ENCODE measurements at regions not wholly inside any gene's neighbourhood (a gene's known extent, or its start where the extent isn't known, plus 50 kb on each side); places are given as distances from the start of the nearest gene placed in this dataset.

DNA sequence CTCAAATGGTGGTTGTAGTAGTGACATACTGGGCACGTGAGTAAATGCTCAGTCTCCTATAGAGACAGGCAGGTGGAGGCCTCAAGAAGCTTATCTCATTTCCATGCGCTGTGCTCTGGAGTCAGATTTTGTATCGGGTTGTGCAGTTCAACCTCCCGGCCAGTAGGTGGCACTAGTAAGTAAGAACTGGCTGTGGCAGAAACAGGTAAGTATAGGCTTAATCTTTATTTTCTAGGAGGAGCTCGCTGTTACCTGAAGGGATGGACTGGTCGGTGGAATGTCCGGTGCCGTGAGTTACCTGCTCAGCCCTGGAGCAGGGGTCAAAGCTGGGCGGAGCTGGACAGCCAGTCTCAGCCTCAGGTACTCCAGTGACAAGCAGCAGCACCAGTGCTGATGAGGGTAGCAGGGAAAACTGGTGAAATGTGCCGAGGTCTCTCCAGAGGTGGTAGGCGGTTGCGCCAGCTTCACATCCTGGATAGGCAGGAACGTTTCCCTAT is 880.1 kb upstream of the SEMA6A start:
- peak overlapping the region in 1 of 2 experiments; percentile 55; a peak in 2 of 5 replicates for H3K4me3 Mint-ChIP-seq
- Histone ChIP-seq H3K9me3 (ENCODE audit: control insufficient read depth, low read depth, low read length) (no peaks in the 10 kb centered on the region), H2AK5ac (ENCODE audit: insufficient read length, low read length) (no peak overlapping the region), H3K14ac (ENCODE audit: insufficient read depth, low read length) (no peak overlapping the region), H3K27me3 (ENCODE audit: insufficient read depth, low read length) (no peaks in the 10 kb centered on the region), H4K8ac (replicated peaks; ENCODE audit: insufficient read length, low read depth, low read length) (no peak overlapping the region), H3K18ac (ENCODE audit: insufficient read length, low read depth, low read length) (no peak overlapping the region), H3K79me2 (ENCODE audit: insufficient read depth, low read length) (no peaks in the 10 kb centered on the region), H2BK15ac (ENCODE audit: low read depth, low read length) (no peak overlapping the region), H2BK120ac (ENCODE audit: low read depth, low read length, poor library complexity, severe bottlenecking) (no peak overlapping the region), H2BK5ac (ENCODE audit: insufficient read length, low read length) (no peak overlapping the region), H2BK12ac (ENCODE audit: insufficient read length, low read depth, low read length) (no peak overlapping the region), H3K4ac (ENCODE audit: low read depth, low read length) (no peak overlapping the region), H3K23ac (ENCODE audit: insufficient read length, low read depth, low read length) (no peak overlapping the region), H3K4me1 (ENCODE audit: insufficient read depth, low read length) (no peaks in the 10 kb centered on the region), H2BK20ac (ENCODE audit: low read depth, low read length, poor library complexity, severe bottlenecking) (no peak overlapping the region), H3K56ac (ENCODE audit: insufficient read length, low read depth, low read length) (no peak overlapping the region), H4K20me1 (ENCODE audit: control insufficient read depth, insufficient read depth, insufficient read length) (no peaks in the 10 kb centered on the region), H3K79me1 (ENCODE audit: insufficient read depth, low read depth, low read length, poor library complexity, severe bottlenecking) (no peaks in the 10 kb centered on the region), H3T11ph (ENCODE audit: low read length) (no peak overlapping the region), H4K91ac (ENCODE audit: insufficient read length, low read depth, low read length) (no peak overlapping the region), H3K9ac (ENCODE audit: extremely low read depth, insufficient read length, low read length) (no peak overlapping the region), H4K5ac (ENCODE audit: insufficient read length, low read depth, low read length) (peak overlapping the region; percentile 14), H3K4me2 (ENCODE audit: insufficient read depth, insufficient read length, low read length) (peak overlapping the region; percentile 26), H3K27ac (ENCODE audit: insufficient read length, low read depth, low read length) (no peak overlapping the region), H2AFZ (ENCODE audit: low read length) (no peak overlapping the region), H3K23me2 (ENCODE audit: insufficient read length, low read depth, low read length, poor library complexity, severe bottlenecking) (peaks cover 6% of the 10 kb centered on the region)
- DNase-seq, result peak; percentile 89
- TF ChIP-seq, protein P1, sequence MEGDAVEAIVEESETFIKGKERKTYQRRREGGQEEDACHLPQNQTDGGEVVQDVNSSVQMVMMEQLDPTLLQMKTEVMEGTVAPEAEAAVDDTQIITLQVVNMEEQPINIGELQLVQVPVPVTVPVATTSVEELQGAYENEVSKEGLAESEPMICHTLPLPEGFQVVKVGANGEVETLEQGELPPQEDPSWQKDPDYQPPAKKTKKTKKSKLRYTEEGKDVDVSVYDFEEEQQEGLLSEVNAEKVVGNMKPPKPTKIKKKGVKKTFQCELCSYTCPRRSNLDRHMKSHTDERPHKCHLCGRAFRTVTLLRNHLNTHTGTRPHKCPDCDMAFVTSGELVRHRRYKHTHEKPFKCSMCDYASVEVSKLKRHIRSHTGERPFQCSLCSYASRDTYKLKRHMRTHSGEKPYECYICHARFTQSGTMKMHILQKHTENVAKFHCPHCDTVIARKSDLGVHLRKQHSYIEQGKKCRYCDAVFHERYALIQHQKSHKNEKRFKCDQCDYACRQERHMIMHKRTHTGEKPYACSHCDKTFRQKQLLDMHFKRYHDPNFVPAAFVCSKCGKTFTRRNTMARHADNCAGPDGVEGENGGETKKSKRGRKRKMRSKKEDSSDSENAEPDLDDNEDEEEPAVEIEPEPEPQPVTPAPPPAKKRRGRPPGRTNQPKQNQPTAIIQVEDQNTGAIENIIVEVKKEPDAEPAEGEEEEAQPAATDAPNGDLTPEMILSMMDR (conservative IDR thresholded peaks at IDR 0.05), result peak; percentile 88
- whole genome bisulfite sequencing (ENCODE audit: extremely low coverage, insufficient read length, low lambda C conversion rate), result no CpG with 5 or more reads among the region's 13 CpGs
- no peaks in the 10 kb centered on the region for H3K27me3 Mint-ChIP-seq (ENCODE audit: low read depth)
- no peak overlapping the region for H3K27ac Mint-ChIP-seq
- peaks cover 0 to 4% (median 0%) of the 10 kb centered on the region in 3 experiments; a peak in 2 of 7 replicates for H3K36me3 Mint-ChIP-seq (ENCODE audit: insufficient read depth in 1 of 3, low read depth in 3 of 3)
- H3K4me1 Mint-ChIP-seq, result peaks cover 2 to 3% of the 10 kb centered on the region in 2 experiments; a peak in 2 of 4 replicates
- H3K9me3 Mint-ChIP-seq, result peaks cover 0 to 6% of the 10 kb centered on the region in 2 experiments; a peak in 2 of 5 replicates
